ENCODE measurements at regions not wholly inside any gene's neighbourhood (a gene's known extent, or its start where the extent isn't known, plus 50 kb on each side); places are given as distances from the start of the nearest gene placed in this dataset.

GRCh38 chr14:66039495-66039894 lies 446.7 kb upstream of the CCDC196 start:
- no peaks in the 10 kb centered on the region for H3K36me3 ChIP-seq (ENCODE audit: control insufficient read depth, insufficient read depth, low read length)
- H3K27ac ChIP-seq (ENCODE audit: insufficient read depth, low read length) = no peak overlapping the region
- H2BK120ac ChIP-seq (ENCODE audit: low read depth, low read length) = no peak overlapping the region
- peaks cover 4% of the 10 kb centered on the region; the same call in 1 of the 2 replicates for H3K9me3 ChIP-seq (ENCODE audit: control insufficient read depth, insufficient read depth, low read length)
- H3K27me3 ChIP-seq (ENCODE audit: control insufficient read depth, insufficient read depth, low read length) = no peaks in the 10 kb centered on the region
- H3K9me1 ChIP-seq (ENCODE audit: insufficient read depth, low read length) = no peaks in the 10 kb centered on the region
- H2AFZ ChIP-seq (replicated peaks; ENCODE audit: low read length, poor library complexity) = no peak overlapping the region
- no peak for ATAC-seq (ENCODE audit: low read depth)
- POLR2A ChIA-PET (ENCODE audit: unreplicated experiment) = no interaction called here
- dilution Hi-C loops (cut with HindIII; ENCODE audit: low sequenced_read_pairs, unreplicated experiment) = no loop called here
- no peak overlapping the region for H3K4ac ChIP-seq (ENCODE audit: low read depth, low read length)
- no peak overlapping the region for H3K9ac ChIP-seq (ENCODE audit: low read depth, low read length)
- no peak overlapping the region for H4K5ac ChIP-seq (ENCODE audit: low read depth, low read length)
- no peak overlapping the region for H3K4me2 ChIP-seq (ENCODE audit: low read depth, low read length)
- no peak overlapping the region for H3K23ac ChIP-seq (ENCODE audit: low read depth, low read length)
- H3K4me3 ChIP-seq (ENCODE audit: insufficient read depth, low read depth, low read length) = no peak overlapping the region
- no TSS peak for BruUV-seq (replicated peaks)
- H3K79me1 ChIP-seq (ENCODE audit: low read depth in 1 of 2, low read length in 2 of 2) = no peaks in the 10 kb centered on the region
- DNase-seq = no peak
- H4K20me1 ChIP-seq (ENCODE audit: insufficient read depth, low read length) = no peaks in the 10 kb centered on the region
- no peak overlapping the region for H4K8ac ChIP-seq (ENCODE audit: low read depth in 2 of 2, low read length in 2 of 2)
- CTCF ChIA-PET = no interaction called here
- no peak overlapping the region for H2AK5ac ChIP-seq (ENCODE audit: low read depth, low read length)
- intact Hi-C loops (cut with micrococcal nuclease) = no loop called here
- H3K18ac ChIP-seq (ENCODE audit: low read depth, low read length) = no peak overlapping the region
- H2BK20ac ChIP-seq (ENCODE audit: low read depth, low read length) = no peak overlapping the region
- no peak overlapping the region for H3K14ac ChIP-seq (replicated peaks; ENCODE audit: low read depth, low read length)
- TF ChIP-seq FOS (IDR thresholded peaks at IDR 0.05; ENCODE audit: low read depth, low read length) (no peak), BHLHE40 (IDR thresholded peaks at IDR 0.05; ENCODE audit: low read depth, low read length) (no peak), NFE2L2 (IDR thresholded peaks at IDR 0.05; ENCODE audit: low read depth, low read length) (no peak), CHD1 (IDR thresholded peaks at IDR 0.05; ENCODE audit: low read depth, low read length) (no peak), MXI1 (IDR thresholded peaks at IDR 0.05; ENCODE audit: borderline replicate concordance, low read depth, low read length) (no peak), USF2 (IDR thresholded peaks at IDR 0.05; ENCODE audit: low read depth, low read length) (no peak), ELK1 (IDR thresholded peaks at IDR 0.05; ENCODE audit: borderline replicate concordance, low read depth, low read length) (no peak)
- no peak overlapping the region for H2AK9ac ChIP-seq (replicated peaks; ENCODE audit: low read depth, low read length, poor library complexity)
- no peak overlapping the region for H2BK15ac ChIP-seq (ENCODE audit: low read depth, low read length)
- no peak overlapping the region for H4K91ac ChIP-seq (ENCODE audit: insufficient read depth, low read depth, low read length)
- H3K4me1 ChIP-seq (ENCODE audit: control insufficient read depth, insufficient read depth, low read length) = no peaks in the 10 kb centered on the region
- in situ Hi-C loops (cut with MboI; ENCODE audit: low sequenced_read_pairs) = no loop called here
- no peak overlapping the region for H2BK5ac ChIP-seq (ENCODE audit: low read depth, low read length, poor library complexity, severe bottlenecking)
- H3K56ac ChIP-seq (ENCODE audit: extremely low read depth, insufficient read depth, low read length) = no peak overlapping the region
